ENCODE measurements at regions not wholly inside any gene's neighbourhood (a gene's known extent, or its start where the extent isn't known, plus 50 kb on each side); places are given as distances from the start of the nearest gene placed in this dataset.

DNA sequence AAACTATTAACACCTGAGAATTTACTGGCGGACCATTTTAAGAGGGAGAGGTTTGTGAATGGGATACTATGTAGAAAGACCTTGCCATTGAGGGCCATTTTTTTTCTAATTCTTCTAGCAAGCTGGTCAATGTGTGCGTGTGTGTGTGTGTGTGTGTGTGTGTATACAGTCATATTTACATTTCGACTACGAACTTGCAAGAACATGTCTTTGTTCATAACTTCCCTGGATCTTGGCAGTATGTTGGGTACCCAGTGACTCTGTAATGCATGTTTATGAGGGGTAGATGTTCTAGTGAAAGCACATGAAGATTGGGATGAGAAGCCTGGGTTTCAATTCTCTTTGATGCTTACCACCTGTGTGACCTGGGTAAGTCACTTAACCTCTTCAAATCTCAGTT lies 133.6 kb downstream of the UBE2E3 start:
- in situ Hi-C loops (cut with HindIII; ENCODE audit: low sequenced_read_pairs), result loop anchor here (25.0 kb wide), 1 partner anchor 348 kb away; the partner anchor contains the start of gene ITGA4

DNA sequence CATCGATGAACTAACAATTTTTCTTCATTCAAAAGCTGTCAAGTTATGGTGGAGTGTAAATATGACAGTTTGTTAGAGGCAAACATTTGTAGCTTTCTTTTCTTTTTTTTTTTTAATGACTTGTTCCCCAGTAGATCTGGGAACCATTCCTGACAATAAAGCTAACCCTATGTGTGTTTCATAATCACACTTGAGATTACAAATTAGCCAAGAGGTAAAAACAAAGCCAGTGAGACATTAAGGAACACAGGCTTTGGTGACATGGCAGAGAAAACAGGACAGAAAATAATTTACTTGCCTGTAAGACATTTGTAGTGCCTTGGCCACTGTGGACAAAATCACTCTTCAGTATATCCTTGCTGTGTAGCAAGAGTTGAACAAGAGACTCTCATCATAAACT lies 135.9 kb downstream of the UBE2E3 start:
- in situ Hi-C loops (cut with HindIII; ENCODE audit: low sequenced_read_pairs), result loop anchor here (25.0 kb wide), 1 partner anchor 346 kb away; the partner anchor contains the start of gene ITGA4

DNA sequence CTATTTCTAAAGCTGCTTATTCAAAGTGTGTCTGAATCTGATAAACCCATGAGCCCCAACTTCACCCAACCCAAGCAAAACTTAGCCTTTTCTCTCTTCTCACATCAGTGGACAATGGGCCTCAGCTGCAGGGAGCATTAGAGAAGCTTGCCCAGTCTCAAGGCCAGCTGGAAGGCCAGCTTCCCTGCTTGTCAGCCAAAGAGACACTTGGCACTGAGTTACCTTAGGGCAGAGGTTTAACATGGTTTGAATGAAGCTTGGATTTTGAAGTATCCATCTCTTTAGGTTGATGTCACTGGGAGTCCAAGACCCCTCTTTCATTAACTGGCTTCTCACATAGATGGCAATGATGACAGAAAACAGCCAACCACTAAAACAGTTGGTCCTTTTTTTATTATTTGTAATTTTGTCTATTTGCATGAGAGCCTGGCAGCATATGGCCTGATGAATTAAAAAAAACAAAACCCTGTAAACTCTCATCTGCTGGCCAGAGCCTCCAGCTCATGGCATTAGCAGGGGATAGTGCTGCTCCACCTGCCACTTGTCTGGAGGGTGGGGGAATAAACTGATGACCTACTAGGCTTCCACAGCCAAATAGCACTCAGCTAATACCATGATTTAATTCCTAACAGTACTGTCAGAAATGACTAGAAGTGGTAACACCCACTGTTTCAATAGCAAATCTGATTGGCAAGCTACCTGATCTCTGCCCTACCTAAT lies 137.0 kb downstream of the UBE2E3 start:
- in situ Hi-C loops (cut with HindIII; ENCODE audit: low sequenced_read_pairs), result loop anchor here (25.0 kb wide), 1 partner anchor 345 kb away; the partner anchor contains the start of gene ITGA4

DNA sequence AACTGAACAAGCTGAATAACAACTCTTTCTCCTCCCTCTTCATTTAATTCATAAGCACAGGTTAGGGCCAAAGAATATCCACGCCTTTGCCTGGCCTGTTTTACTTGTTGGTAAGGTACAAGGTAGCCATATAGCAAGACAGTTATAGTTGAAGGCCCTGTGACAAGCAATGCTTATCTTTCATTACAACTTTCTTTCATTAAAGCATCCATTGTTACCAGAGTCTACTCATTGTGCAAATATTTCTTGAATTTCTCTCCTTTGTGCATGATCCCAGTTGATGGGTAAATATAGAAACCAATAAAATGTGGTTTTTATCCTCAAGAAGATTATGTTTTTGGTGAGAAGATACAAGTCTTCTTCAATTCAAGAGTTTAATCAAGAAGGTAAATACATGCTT lies 140.2 kb downstream of the UBE2E3 start:
- in situ Hi-C loops (cut with HindIII; ENCODE audit: low sequenced_read_pairs), result loop anchor here (25.0 kb wide), 1 partner anchor 342 kb away; the partner anchor contains the start of gene ITGA4

DNA sequence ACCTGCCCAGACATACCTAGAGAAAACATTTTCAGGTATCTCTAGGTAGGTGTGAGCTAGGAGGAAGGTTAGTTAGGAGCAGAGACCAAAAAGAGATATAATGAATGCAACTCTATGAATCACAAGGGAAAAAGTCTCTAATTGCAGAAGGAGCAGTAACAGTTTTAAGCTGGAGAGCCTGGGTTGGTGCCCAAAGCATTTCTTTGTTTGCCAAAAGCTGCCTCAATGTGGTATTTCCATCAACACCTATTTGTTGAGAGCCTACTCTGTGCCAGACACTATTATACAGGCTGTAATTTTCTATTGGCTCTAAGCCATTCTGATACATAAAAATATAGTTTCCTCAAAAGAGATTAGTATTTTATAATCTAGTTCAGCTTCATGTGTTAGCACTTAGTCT lies 141.6 kb downstream of the UBE2E3 start:
- in situ Hi-C loops (cut with HindIII; ENCODE audit: low sequenced_read_pairs), result loop anchor here (25.0 kb wide), 1 partner anchor 340 kb away; the partner anchor contains the start of gene ITGA4

DNA sequence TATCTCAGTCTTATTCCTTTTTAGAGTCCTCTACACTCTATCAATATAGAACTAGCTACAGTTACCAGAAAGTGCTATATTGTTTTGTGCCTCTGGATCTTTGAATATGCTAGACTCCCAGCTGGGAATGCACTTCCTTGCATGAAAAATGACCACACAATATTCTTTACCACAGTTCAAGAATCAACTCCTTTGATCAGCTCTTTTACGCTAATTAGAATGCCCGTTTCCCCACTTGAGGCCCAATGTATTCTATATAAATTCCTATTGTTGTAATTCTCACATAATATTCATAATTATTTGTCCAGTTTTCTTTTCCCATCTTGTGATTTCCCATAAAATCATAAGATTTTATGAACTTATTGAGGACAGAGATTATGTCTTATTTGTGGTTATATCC lies 142.2 kb downstream of the UBE2E3 start:
- in situ Hi-C loops (cut with HindIII; ENCODE audit: low sequenced_read_pairs), result loop anchor here (25.0 kb wide), 1 partner anchor 340 kb away; the partner anchor contains the start of gene ITGA4

DNA sequence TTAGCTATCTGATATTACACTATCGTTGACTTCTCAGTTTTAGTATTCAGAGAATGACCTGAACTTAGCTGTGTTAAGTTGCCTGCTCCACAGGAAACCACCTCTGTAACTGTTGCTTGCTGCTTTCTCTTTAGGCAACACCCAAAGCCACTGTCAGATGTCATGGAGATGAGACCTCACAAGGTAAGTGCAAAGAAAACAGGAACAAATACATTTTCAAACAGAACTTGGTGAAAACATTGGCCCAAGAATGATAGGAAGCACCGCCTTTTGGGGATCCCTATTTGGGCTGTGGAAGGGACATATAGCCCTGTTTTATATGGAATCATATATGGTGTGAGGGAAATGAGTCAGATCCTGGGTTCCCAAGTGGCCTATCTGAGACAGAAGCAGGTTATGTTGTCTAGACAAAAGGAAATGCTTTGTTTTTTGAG lies 143.4 kb downstream of the UBE2E3 start:
- in situ Hi-C loops (cut with HindIII; ENCODE audit: low sequenced_read_pairs), result loop anchor here (25.0 kb wide), 1 partner anchor 338 kb away; the partner anchor contains the start of gene ITGA4

DNA sequence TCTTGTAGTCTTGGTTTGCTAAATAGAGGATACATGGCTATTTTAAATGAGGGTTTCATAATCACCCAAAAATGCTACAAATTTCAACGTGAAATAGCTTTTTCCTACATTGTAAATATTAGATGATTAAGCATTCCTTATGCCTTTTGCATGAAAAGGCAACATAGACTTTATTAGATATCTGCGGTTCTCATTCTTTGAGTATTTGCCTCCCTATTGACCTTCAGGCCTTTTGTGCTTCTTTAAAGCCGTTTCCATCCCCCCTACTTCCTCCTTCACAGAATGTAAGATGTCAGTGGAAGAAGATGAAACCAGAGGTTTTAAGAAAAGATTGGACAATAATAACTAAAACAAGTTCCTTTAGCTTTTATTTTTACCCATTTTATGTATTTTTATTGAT lies 144.1 kb downstream of the UBE2E3 start:
- in situ Hi-C loops (cut with HindIII; ENCODE audit: low sequenced_read_pairs), result loop anchor here (25.0 kb wide), 1 partner anchor 338 kb away; the partner anchor contains the start of gene ITGA4

DNA sequence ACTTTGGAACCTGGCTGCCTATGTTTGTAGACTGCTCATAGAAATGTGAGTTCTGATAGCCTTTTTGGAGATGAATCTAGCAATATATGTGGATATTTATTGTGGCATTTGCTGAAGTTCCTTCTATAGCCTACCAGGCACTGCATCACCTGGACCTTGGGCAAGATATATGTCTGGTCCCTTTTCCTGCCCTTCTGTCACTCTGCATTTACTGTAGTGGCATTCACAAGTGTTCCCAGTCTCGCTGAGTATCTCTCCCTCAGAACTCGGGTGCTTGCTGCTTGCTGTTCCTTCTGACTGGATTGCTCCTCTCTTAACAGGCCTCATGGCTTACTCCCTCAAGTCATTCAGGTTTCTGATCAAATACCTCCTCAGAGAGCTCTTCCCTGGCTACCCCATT lies 145.0 kb downstream of the UBE2E3 start:
- in situ Hi-C loops (cut with HindIII; ENCODE audit: low sequenced_read_pairs), result no loop called here

DNA sequence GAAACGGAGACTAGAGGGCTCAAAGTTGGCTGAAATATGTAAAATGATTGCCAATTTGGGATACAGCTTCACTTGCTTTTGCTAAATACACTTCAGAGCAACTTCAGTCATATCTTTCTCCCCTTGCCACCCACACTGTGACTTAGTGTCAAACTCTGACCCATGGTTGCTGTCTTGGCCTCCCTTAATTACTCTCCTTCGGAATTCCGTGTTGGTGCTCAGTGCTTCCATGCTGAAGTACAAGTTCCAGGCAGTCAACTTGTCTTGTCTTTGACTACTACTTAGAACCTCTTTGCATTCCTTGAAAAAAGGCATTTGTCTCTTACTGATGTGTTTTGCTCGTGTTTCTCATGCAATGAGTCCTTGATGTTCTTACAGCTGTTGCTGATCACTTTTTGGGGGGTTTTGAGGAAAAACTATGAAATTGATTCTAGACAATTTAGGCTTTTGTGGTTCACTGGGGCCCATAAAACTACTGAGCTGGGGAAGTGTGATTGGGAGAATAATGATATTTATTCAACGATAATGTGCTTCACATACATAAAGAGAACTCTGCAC lies 146.0 kb downstream of the UBE2E3 start:
- in situ Hi-C loops (cut with HindIII; ENCODE audit: low sequenced_read_pairs), result no loop called here

DNA sequence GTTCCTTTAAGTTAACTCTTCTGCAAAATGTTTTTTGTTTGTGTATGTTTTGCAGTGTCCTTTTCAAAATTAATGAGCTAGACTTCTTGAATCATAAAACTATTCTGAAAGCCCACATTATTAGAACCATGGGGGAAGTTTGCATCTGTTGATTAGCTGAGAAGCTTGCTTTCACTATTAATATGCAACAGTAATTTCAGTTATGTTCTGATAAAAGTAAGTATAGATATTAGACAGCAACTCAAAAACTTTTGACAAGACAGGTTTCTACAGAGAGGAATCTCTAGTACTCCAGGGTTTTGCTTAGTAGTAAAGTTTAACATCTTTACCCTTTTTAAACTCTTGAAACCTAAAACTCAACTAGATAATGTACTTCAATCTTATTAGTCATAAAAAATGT lies 147.8 kb downstream of the UBE2E3 start:
- in situ Hi-C loops (cut with HindIII; ENCODE audit: low sequenced_read_pairs), result no loop called here

DNA sequence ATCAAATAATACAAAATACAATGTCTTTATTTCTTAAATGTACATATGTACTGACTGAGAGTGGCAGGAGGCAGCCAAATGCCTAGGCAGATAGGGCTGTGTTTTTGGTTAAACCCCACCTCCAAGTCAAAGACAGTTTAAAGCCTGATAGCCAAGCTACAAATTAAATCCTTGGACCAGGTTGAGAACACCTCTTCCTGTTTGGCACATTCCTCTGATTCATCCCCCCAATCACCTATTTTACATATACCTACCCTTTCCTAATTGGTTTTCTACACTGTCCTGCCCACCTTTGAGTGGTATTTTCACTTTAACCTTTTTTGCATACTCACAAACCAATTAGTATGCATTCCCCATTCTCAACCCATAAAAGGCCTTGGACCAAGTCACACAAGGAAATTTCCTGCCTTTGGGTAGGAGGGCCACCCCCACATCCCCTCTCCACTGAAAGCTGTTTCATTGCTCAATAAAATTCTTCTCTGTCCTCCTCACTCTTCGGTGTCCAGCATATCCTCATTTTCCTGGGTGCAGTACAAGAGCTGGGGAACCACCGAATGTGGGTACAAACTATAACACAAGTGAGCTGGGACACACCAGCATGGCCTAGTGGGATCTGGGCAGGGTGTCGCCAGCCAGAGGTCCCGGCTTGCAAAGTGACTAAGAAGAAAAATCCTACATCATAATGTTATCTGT lies 149.1 kb downstream of the UBE2E3 start:
- in situ Hi-C loops (cut with HindIII; ENCODE audit: low sequenced_read_pairs), result no loop called here

DNA sequence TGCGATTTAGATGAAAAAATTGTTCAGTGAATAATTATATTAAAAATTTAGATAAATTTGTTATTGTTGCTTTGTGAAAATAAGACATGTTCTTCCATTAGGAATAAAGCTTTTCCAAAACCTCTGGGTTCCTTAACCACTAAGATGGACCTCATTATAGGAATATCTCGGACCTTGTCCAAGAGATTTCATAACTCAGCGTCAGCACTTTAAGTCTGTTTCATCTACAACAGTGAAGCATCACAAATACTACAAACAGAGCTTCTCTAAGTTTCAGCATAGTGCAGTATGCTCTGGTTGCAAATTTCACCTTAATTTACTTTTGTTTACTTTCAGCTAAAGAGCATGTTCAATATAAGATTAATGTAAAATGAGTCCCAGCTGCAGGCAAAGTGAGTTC lies 150.3 kb downstream of the UBE2E3 start:
- in situ Hi-C loops (cut with HindIII; ENCODE audit: low sequenced_read_pairs), result no loop called here

DNA sequence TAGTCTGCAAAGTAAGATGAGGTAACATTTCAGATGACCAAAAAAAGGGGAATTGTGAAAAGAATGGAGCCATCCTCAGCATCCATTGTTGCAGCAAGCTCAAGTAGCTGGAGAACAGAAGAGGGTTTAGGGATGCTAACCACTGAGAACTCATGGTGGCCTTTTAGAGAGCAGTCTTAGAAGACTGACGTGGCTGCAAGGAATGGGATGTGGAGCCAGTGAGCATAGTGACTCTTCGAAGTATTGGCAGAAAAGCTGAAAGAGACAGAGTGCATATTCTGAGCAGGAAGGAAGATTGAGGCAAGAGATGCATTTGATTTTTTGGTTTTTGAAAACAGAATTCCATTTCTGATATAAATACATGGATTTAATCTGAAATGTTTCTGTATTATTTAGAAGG lies 151.2 kb downstream of the UBE2E3 start:
- in situ Hi-C loops (cut with HindIII; ENCODE audit: low sequenced_read_pairs), result no loop called here

DNA sequence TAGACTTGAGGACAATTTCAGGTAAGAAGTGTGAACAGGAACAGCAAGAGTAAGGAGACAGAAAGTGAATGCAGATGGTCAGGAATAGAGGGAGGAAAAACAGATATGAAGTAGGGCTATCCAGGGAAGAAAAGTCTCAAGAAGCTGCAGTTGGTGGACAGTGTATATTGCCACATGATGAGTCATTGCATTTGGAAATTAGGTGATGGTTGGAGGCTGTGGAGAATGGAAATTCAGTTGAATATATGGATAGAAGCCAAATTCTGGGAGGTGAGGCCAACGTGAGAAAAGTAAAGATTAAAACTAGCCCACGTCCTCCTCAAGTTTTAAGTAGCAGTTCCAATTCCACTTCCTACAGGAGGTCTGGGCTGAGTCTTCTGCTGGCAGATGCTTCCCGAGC lies 158.4 kb downstream of the UBE2E3 start:
- in situ Hi-C loops (cut with HindIII; ENCODE audit: low sequenced_read_pairs), result no loop called here

DNA sequence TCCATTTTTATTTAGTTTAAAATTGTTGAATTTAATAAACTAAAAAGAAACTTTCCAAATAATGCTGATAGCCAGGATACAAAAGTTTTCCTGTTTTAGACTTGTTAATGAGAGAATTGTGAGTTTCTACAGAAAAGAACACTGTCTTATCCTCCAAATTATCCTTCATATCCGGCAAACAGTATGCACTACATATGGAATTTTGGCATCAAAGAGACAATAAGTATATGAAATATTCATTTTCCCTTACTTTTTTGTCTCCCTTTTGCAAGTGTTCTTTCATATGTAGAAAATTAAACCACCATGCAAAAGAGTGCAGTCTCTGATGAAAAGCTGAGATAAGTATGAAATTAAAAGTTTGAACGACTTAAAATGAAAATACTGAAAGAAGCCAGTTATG lies 159.4 kb downstream of the UBE2E3 start:
- in situ Hi-C loops (cut with HindIII; ENCODE audit: low sequenced_read_pairs), result no loop called here

DNA sequence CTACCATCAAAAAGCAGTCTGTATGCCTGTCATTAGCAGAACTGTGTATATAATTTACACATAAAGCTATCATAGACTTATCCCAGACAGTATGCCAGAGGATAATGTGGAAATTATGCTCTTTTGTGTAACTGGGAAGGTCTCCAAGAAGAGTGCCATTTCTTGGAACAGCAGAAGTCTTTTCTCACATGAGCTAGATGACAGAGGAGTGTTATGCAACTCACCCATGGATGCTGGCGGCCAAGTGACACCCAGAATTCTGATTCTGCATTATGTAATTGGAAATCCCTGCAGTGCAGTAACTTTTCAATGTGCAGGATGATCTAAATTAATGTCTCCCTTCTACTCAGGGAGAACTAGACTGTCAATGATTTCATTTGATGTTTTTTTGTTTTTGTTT lies 160.0 kb downstream of the UBE2E3 start:
- in situ Hi-C loops (cut with HindIII; ENCODE audit: low sequenced_read_pairs), result no loop called here

DNA sequence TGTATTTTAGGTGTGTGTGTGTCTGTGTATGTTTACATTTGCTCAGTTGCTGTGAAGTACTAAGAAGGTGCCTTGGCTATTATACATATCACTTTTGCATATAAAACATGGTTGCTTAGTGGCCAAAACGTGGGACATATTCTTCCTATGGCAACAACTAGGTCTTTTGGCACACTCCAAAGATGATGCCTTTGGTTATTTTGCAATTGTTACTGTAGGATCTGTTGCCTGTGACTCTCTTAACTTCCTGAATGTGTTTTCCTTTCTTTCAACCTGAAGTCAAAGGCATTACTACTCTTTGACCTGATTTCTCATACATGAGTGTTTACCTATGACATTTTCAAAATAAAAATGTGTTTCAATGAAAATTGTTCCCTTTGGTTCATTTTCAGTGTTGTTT lies 160.5 kb downstream of the UBE2E3 start:
- in situ Hi-C loops (cut with HindIII; ENCODE audit: low sequenced_read_pairs), result no loop called here

DNA sequence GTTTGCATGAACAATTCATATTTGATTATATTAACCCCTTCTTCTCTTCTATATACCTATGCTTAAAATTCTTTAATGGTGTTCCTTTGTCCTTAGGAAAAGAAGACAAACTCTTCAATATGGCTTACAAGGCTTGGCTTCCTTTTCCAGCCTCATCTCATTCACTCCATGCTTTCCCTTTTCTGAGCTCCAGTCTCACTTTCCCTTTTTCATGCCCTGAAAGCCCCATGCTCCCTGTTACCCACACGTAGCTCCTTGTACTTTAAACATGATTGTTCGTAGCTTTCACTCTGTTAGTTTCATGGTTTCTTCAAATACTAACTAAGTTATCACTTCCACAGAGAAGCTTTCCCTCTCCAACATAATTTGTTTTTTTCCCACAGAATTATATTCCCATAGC lies 161.3 kb downstream of the UBE2E3 start:
- in situ Hi-C loops (cut with HindIII; ENCODE audit: low sequenced_read_pairs), result no loop called here

DNA sequence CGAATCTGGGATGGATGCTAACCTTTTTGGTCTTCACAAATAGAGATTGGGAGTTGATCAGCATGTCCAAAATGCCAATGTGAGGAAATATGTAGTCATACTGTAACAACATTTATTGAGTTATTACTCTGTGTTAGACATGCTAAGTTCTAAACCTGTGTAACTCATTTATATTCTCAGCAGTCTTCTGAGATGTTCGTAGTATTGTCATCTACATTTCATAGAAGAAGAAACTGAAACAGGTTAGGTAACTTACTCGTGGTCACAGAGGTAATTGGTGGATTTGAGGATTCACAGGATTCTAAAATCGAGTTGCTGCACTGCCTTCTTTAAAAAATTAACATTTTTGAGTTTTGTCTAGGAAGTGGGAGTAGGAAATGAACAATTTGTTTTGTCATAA lies 162.1 kb downstream of the UBE2E3 start:
- in situ Hi-C loops (cut with HindIII; ENCODE audit: low sequenced_read_pairs), result no loop called here

DNA sequence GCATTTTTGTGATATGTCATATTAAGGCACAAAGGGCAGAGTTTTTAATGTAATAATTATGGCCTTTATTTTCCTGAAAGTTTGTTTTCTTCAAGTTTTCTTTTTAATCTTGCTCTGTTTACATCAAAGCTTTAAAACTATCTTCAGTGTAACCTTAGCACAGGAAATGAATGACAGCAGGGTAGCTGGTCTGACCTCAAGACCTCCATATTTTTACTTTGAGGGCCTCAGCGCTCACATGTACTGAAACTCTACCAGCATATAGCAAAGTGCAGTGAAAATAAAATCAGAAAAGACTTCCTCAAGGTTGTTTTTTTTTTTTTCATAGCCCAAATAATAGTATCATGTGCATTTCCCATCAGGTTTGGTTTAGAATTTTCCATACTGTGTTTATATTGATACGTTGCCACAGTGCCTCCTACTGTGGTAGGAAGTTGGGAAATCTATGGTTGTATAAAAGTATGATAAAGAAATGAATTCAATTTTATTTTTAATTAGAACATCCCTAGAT lies 163.4 kb downstream of the UBE2E3 start:
- in situ Hi-C loops (cut with HindIII; ENCODE audit: low sequenced_read_pairs), result no loop called here
